Endothelial cell of umbilical vein (primary cell): ENCODE measurements at regions not wholly inside any gene's neighbourhood (a gene's known extent, or its start where the extent isn't known, plus 50 kb on each side); places are given as distances from the start of the nearest gene placed in this dataset.
"Not testable (repeated sequence)": the region's sequence is repeated elsewhere in the genome, so short reads cannot be mapped to it uniquely, and the experiment has no call there.

Source experiments
- BruUV-seq: library from RNA; stranded (reverse); fragments of 400-500 nt; replicated peaks from 2 replicates; lab custom pipeline; 2021; lab: Mats Ljungman, UMichigan
- CTCF ChIA-PET: fragments of 300-600, 350-600 bp; sonication (Branson Sonifier 250); formaldehyde crosslinking; loops from one replicate; lab custom pipeline; 2021; ENCODE audit warnings: antibody characterized with exemption, inconsistent platforms; lab: Charles Lee
- POLR2A ChIA-PET: fragments of 300-600, 350-600 bp; sonication (Branson Sonifier 250); formaldehyde crosslinking; loops from one replicate; lab custom pipeline; 2021; ENCODE audit warnings: antibody characterized with exemption, inconsistent platforms; lab: Charles Lee
- DNase-seq: peaks from one replicate; pipeline ENCODE4 v3.0.0-alpha.2; 2011; ENCODE audit warnings: low read depth, low spot score
- FAIRE-seq: peaks from 2 replicates; lab custom pipeline; 2011; peaks lifted over from hg19 to GRCh38; lab: Jason Lieb, UNC
- H2AFZ ChIP-seq: 2 replicates; pipeline ENCODE4 v1.6.0; 2012; ENCODE audit warnings: low read depth, low read length, control low read depth, inconsistent platforms
- H3K27ac ChIP-seq: 2 replicates; pipeline ENCODE4 v1.5.1; 2011; ENCODE audit warnings: low read depth, mild to moderate bottlenecking, control low read depth, low read length, moderate library complexity; ENCODE audit not compliant: insufficient read depth
- H3K27me3 ChIP-seq, 2 experiments: 2 replicates each; pipeline versions ENCODE4 v1.6.0 to v1.6.1; 2011; ENCODE audit warnings: low read length in 2 of 2, mixed read lengths in 1 of 2; ENCODE audit not compliant: control insufficient read depth in 2 of 2, insufficient read depth in 2 of 2
- H3K36me3 ChIP-seq, 2 experiments: 2 replicates in 1 of 2; 3 replicates in 1 of 2; pipeline ENCODE4 v1.5.1; 2011; ENCODE audit warnings: low read length in 2 of 2, mild to moderate bottlenecking in 1 of 2, moderate library complexity in 1 of 2; ENCODE audit not compliant: control insufficient read depth in 2 of 2, insufficient read depth in 2 of 2; ENCODE audit errors: extremely low read depth in 1 of 2
- H3K4me1 ChIP-seq: 3 replicates; pipeline ENCODE4 v1.5.1; 2011; ENCODE audit warnings: mild to moderate bottlenecking, low read length; ENCODE audit not compliant: control insufficient read depth, insufficient read depth; ENCODE audit errors: extremely low read depth
- H3K4me2 ChIP-seq: 2 replicates; pipeline ENCODE4 v1.6.1; 2011; ENCODE audit warnings: low read length, control low read depth, mixed read lengths; ENCODE audit not compliant: insufficient read depth
- H3K4me3 ChIP-seq, 3 experiments: fragments of 200-600 bp in 1 of 3; sonication (generic), shearing (Covaris generic) in 1 of 3; replicated peaks in 1 of 3; 2 replicates each; pipeline ENCODE4 v1.5.1; 2011 to 2016; ENCODE audit warnings: control low read depth in 3 of 3, low read length in 3 of 3, mild to moderate bottlenecking in 2 of 3, inconsistent platforms in 1 of 3, low read depth in 1 of 3, moderate library complexity in 1 of 3; ENCODE audit not compliant: insufficient read depth in 1 of 3
- H3K79me2 ChIP-seq: 2 replicates; pipeline ENCODE4 v1.6.0; 2012; ENCODE audit warnings: low read length, inconsistent platforms; ENCODE audit not compliant: control insufficient read depth, insufficient read depth
- H3K9ac ChIP-seq: replicated peaks from 2 replicates; pipeline ENCODE3; 2011; ENCODE audit warnings: low read length, control low read depth; ENCODE audit not compliant: insufficient read depth; ENCODE audit errors: extremely low read depth
- H3K9me1 ChIP-seq: replicated peaks from 3 replicates; pipeline ENCODE4 v1.6.0; 2011; ENCODE audit warnings: mild to moderate bottlenecking, low read length; ENCODE audit not compliant: control insufficient read depth, insufficient read depth; ENCODE audit errors: extremely low read depth
- H3K9me3 ChIP-seq: replicated peaks from 2 replicates; pipeline ENCODE4 v1.5.1; 2012; ENCODE audit warnings: low read length, inconsistent platforms; ENCODE audit not compliant: control insufficient read depth, insufficient read depth
- H4K20me1 ChIP-seq: replicated peaks from 2 replicates; pipeline ENCODE3; 2011; ENCODE audit warnings: mild to moderate bottlenecking, low read length; ENCODE audit not compliant: control insufficient read depth, insufficient read depth; ENCODE audit errors: extremely low read depth
- EZH2 ChIP-seq: IDR thresholded peaks from 2 replicates; pipeline ENCODE4 v1.6.1; 2012; ENCODE audit warnings: borderline replicate concordance, low read depth, mild to moderate bottlenecking, moderate library complexity, low read length, inconsistent platforms; ENCODE audit not compliant: severe bottlenecking
- FOS ChIP-seq: IDR thresholded peaks from 2 replicates; pipeline ENCODE4 v1.6.1; 2011; ENCODE audit warnings: mild to moderate bottlenecking, low read length, moderate library complexity, borderline replicate concordance; ENCODE audit not compliant: insufficient read depth
- GATA2 ChIP-seq: IDR thresholded peaks from 2 replicates; pipeline ENCODE4 v1.7.0; 2011; ENCODE audit warnings: low read depth, mild to moderate bottlenecking, moderate library complexity, mixed read lengths, low read length; ENCODE audit not compliant: insufficient read length, insufficient read depth
- JUN ChIP-seq: IDR thresholded peaks from 2 replicates; pipeline ENCODE4 v1.6.1; 2011; ENCODE audit warnings: borderline replicate concordance, low read depth; ENCODE audit not compliant: insufficient read length, insufficient read depth
- MYC ChIP-seq: IDR thresholded peaks from one replicate; pipeline ENCODE4 v1.6.1; 2011; ENCODE audit warnings: mild to moderate bottlenecking, low read depth, low read length
- POLR2A ChIP-seq: IDR thresholded peaks from 2 replicates; pipeline ENCODE4 v1.6.1; 2012; ENCODE audit warnings: low read depth, mild to moderate bottlenecking, control low read depth, low read length
- POLR2AphosphoS5 ChIP-seq: IDR thresholded peaks from 2 replicates; pipeline ENCODE4 v1.6.1; 2012; ENCODE audit warnings: low read depth, mild to moderate bottlenecking, control low read depth, low read length, moderate library complexity; ENCODE audit not compliant: insufficient read depth
- dilution Hi-C: fragments of 300-500 bp; cut with MboI; formaldehyde crosslinking; loops from one replicate; pipeline ENCODE4 v1.15.0; 2019; ENCODE audit warnings: low sequenced_read_pairs; ENCODE audit not compliant: extremely low pct_ligation_motif_present
- intact Hi-C: fragments of 100-400 bp; cut with micrococcal nuclease; formaldehyde crosslinking; loops from one replicate; pipeline ENCODE4 v1.10.0; 2022
- TF ChIP-seq, protein P1 (sequence below): IDR thresholded peaks from 2 replicates; pipeline ENCODE4 v1.6.1; 2011; ENCODE audit not compliant: insufficient read depth, insufficient read length
- TF ChIP-seq, protein P2 (sequence below), 2 donors: IDR thresholded peaks; 1 replicate in 1 of 2; 2 replicates in 1 of 2; pipeline ENCODE4 v1.5.1; 2011; ENCODE audit warnings: low read length in 2 of 2, mild to moderate bottlenecking in 2 of 2, moderate library complexity in 2 of 2, control low read depth in 1 of 2, inconsistent platforms in 1 of 2, low read depth in 1 of 2; ENCODE audit not compliant: insufficient read depth in 1 of 2; ENCODE audit errors: extremely low read depth in 1 of 2

DNA sequence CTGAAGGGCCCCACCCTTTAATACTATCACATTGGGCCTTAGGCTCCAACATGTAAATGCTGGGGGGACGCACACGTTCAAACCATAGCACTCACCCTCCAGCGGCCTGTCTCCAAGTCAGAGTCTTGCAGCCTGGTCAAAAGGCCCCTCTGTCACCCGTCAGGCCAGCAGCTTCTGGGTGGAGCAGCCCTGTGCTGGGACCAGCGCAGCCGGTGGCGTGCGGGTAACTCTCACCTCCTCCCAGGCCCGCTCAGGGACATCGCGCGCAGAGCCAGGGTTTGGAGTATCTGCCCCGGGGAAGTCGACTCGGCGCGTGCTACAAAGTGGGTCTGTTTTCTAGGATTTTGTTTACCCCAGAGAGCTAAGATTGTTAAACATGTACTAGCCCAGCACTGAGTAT lies 93.0 kb upstream of the COL5A1 start:
- Histone ChIP-seq H3K27me3 (no peaks in the 10 kb centered on the region), H3K27ac (no peak overlapping the region), H3K9me1 (no peaks in the 10 kb centered on the region), H4K20me1 (no peaks in the 10 kb centered on the region), H3K4me3 (no peak overlapping the region), H3K4me1 (peaks cover 21% of the 10 kb centered on the region), H3K36me3 (no peaks in the 10 kb centered on the region), H2AFZ (no peak overlapping the region), H3K79me2 (no peaks in the 10 kb centered on the region), H3K4me2 (no peak overlapping the region), H3K9ac (no peak overlapping the region), H3K9me3 (no peaks in the 10 kb centered on the region)
- DNase-seq (no peak), FAIRE-seq (no peak)
- dilution Hi-C loops (no loop called here), intact Hi-C loops (no loop called here)
- CTCF ChIA-PET, result no interaction called here
- POLR2A ChIA-PET, result no interaction called here
- TF ChIP-seq JUN, result no peak
- TF ChIP-seq POLR2AphosphoS5, result no peak
- TF ChIP-seq GATA2, result no peak
- TF ChIP-seq FOS, result no peak
- TF ChIP-seq, protein P1, sequence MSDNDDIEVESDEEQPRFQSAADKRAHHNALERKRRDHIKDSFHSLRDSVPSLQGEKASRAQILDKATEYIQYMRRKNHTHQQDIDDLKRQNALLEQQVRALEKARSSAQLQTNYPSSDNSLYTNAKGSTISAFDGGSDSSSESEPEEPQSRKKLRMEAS, result no peak
- BruUV-seq, result no TSS peak

DNA sequence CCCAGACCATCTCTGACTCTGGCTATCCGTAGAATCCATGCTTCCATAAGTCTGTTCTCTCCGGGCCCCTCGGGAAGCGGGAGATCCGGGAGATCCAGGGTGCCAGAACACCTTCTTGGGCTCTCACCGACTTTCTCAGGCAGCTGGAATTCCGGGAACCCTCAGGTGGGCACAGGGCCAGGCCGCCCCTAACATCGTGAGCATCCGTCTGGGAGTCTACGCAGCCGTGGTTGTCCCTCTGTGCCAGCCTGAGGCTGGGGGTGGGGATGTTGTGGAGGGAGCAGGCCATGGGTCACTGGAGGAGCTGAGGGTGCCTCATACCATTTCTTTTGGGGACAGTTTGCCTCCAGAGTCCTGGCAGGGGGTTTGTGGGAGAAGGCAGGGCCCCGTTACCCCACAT lies 92.3 kb upstream of the COL5A1 start:
- Histone ChIP-seq H3K9me1 (no peaks in the 10 kb centered on the region), H3K9ac (no peak overlapping the region), H3K4me3 (no peak overlapping the region), H3K4me1 (peaks cover 21% of the 10 kb centered on the region), H3K27me3 (no peaks in the 10 kb centered on the region), H3K9me3 (no peaks in the 10 kb centered on the region), H3K27ac (no peak overlapping the region), H2AFZ (no peak overlapping the region), H3K4me2 (no peak overlapping the region), H4K20me1 (no peaks in the 10 kb centered on the region), H3K36me3 (no peaks in the 10 kb centered on the region), H3K79me2 (no peaks in the 10 kb centered on the region)
- ChIA-PET CTCF (no interaction called here), POLR2A (no interaction called here)
- BruUV-seq, result no TSS peak
- intact Hi-C loops (no loop called here), dilution Hi-C loops (no loop called here)
- no peak for FAIRE-seq
- TF ChIP-seq, protein P2, sequence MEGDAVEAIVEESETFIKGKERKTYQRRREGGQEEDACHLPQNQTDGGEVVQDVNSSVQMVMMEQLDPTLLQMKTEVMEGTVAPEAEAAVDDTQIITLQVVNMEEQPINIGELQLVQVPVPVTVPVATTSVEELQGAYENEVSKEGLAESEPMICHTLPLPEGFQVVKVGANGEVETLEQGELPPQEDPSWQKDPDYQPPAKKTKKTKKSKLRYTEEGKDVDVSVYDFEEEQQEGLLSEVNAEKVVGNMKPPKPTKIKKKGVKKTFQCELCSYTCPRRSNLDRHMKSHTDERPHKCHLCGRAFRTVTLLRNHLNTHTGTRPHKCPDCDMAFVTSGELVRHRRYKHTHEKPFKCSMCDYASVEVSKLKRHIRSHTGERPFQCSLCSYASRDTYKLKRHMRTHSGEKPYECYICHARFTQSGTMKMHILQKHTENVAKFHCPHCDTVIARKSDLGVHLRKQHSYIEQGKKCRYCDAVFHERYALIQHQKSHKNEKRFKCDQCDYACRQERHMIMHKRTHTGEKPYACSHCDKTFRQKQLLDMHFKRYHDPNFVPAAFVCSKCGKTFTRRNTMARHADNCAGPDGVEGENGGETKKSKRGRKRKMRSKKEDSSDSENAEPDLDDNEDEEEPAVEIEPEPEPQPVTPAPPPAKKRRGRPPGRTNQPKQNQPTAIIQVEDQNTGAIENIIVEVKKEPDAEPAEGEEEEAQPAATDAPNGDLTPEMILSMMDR (IDR thresholded peaks at IDR 0.05; ENCODE audit: extremely low read depth in 1 of 2, insufficient read depth in 1 of 2, low read depth in 1 of 2, low read length in 2 of 2), result no peak
- TF ChIP-seq FOS, result no peak
- TF ChIP-seq GATA2, result no peak
- no peak for TF ChIP-seq POLR2AphosphoS5
- no peak for TF ChIP-seq JUN
- TF ChIP-seq EZH2, result no peak
- TF ChIP-seq, protein P1, result no peak
- TF ChIP-seq POLR2A, result no peak
- TF ChIP-seq MYC, result no peak
- DNase-seq, result no peak

DNA sequence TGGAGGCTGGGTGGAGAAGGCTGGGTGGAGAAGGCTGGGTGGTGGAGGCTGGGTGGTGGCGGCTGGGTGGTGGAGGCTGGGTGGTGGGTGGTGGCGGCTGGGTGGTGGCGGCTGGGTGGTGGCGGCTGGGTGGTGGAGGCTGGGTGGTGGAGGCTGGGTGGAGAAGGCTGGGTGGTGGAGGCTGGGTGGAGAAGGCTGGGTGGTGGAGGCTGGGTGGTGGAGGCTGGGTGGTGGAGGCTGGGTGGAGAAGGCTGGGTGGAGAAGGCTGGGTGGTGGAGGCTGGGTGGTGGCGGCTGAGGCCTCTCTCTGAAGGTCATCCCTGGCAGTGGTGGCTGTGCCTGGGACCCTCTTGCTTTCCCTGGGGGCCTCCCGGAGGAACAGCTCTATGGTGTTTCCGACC lies 91.5 kb upstream of the COL5A1 start:
- H4K20me1 ChIP-seq, H3K36me3 ChIP-seq, dilution Hi-C loops, DNase-seq, H3K27ac ChIP-seq, BruUV-seq, FAIRE-seq, H3K9ac ChIP-seq, H3K9me1 ChIP-seq, POLR2A ChIA-PET, H2AFZ ChIP-seq, H3K9me3 ChIP-seq, H3K4me3 ChIP-seq, intact Hi-C loops, CTCF ChIA-PET, H3K79me2 ChIP-seq, H3K27me3 ChIP-seq, H3K4me2 ChIP-seq: not testable (repeated sequence)
- H3K4me1 ChIP-seq, result peaks cover 21% of the 10 kb centered on the region
